Lower leg skin (tissue), 4 donors: ENCODE measurements at regions not wholly inside any gene's neighbourhood (a gene's known extent, or its start where the extent isn't known, plus 50 kb on each side); places are given as distances from the start of the nearest gene placed in this dataset.

Source experiments
- DNase-seq, 2 donors: peaks; one replicate each; pipeline ENCODE4 v3.0.0-alpha.2; 2019; ENCODE audit warnings: low spot score in 2 of 2
- H3K4me3 ChIP-seq: fragments of 200-600 bp; sonication (generic); 2 replicates; pipeline ENCODE4 v1.5.1; 2017; ENCODE audit warnings: mild to moderate bottlenecking, low read depth; ENCODE audit not compliant: poor library complexity, severe bottlenecking
- CTCF ChIP-seq, 3 donors: fragments of 450-650 bp; IDR thresholded peaks; one replicate each; pipeline ENCODE4 v1.5.1; 2016; ENCODE audit warnings: antibody characterized with exemption in 3 of 3, mild to moderate bottlenecking in 3 of 3, moderate library complexity in 2 of 3
- POLR2A ChIP-seq, 2 donors: fragments of 450-650 bp; IDR thresholded peaks; one replicate each; pipeline ENCODE4 v1.6.1; 2016 to 2017; ENCODE audit warnings: antibody characterized with exemption in 2 of 2, mild to moderate bottlenecking in 1 of 2, moderate library complexity in 1 of 2
- WGBS, 2 donors: methylation state at CpG; one replicate each; pipeline ENCODE4 v1.1.5; 2018; 5-methylcytosine and 5-hydroxymethylcytosine counted together
- intact Hi-C: fragments of 100-400 bp; cut with DNase I; formaldehyde crosslinking; loops from one replicate; pipeline ENCODE4 v1.15.0; 2023; ENCODE audit warnings: low total_unique reads

- DNase-seq = no peak
- intact Hi-C loops = no loop called here
- TF ChIP-seq CTCF (IDR thresholded peaks at IDR 0.05) (no peak), POLR2A (IDR thresholded peaks at IDR 0.05) (no peak)
- no peak overlapping the region for H3K4me3 ChIP-seq
- WGBS, 2 donors = 45 to 47% methylated on average over 3 of the region's 3 CpGs
Measured at GRCh38 chr6:22149096-22149495, 147.7 kb downstream of the PRL start.

DNA sequence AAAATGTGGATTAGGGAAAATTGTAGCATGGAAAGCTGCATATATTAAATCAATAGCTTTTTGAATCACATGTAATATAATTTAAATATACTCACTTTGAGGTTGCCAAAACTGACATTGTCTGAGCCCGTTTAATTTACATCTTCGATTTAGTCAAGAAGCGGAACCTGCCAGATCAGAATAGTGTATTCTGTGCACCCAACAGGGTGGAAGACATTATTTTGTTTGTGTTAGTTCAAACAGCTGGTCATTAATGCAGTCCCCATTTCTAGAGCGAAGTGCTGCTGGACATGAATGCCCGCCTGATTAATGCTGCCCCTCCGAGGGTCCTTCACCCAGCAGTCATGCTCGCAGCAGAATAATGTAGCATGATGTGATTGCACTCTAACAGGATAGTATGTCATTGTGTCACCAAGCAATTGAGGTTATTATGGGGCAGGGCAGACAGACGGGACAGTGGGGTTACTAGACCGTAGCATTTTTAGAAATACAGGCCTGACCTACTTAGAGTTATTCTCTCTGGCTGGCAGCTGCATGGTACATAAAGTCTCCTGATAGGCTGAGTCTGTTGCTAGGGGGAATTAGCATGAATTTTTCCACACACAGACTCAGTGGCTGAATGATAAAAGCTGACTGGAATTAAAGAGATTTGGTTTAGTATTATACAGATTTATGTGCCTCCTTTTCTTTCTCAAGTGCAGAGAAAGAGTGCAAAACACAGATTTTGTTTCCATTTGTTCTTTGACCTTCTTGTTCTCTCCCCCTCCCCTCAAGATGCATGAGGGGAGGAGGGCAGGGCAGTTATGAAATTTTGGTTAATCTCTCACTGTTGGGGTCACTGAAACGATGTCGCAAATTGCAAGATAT is 147.1 kb downstream of the PRL start:
- 57 to 66% methylated on average over 11 of the region's 11 CpGs for WGBS, 2 donors
- no peak overlapping the region for H3K4me3 ChIP-seq
- intact Hi-C loops = no loop called here
- DNase-seq = no peak
- TF ChIP-seq CTCF (IDR thresholded peaks at IDR 0.05) = no peak
- TF ChIP-seq POLR2A (IDR thresholded peaks at IDR 0.05) = no peak

GRCh38 chr6:22150368-22151035 is 146.3 kb downstream of the PRL start:
- no peak for TF ChIP-seq POLR2A (IDR thresholded peaks at IDR 0.05)
- intact Hi-C loops = no loop called here
- H3K4me3 ChIP-seq = no peak overlapping the region
- DNase-seq = no peak

DNA sequence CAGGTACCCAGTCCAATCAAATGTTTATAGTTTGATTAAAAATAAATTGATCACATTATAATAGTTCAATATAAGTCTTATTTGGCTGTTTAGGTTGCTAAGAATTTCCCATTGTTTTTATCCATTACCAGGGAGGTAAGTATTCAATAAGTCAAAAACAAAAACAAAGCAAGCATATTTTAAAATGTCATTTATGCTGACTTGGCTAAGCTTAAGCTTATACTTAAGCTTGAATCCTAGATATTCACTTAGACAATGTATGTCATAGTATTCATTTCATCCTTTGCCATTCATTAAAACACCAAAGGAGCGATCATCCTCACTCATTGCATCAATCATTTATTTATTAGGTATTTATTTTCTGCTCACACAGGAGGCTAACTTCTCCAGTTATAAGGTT is 144.9 kb downstream of the PRL start:
- H3K4me3 ChIP-seq = no peak overlapping the region
- intact Hi-C loops = no loop called here
- no peak for DNase-seq
- 96 to 100% methylated on average over 1 of the region's 1 CpG for WGBS, 2 donors
- TF ChIP-seq CTCF (IDR thresholded peaks at IDR 0.05) = no peak
- no peak for TF ChIP-seq POLR2A (IDR thresholded peaks at IDR 0.05)

- no peak for TF ChIP-seq CTCF (IDR thresholded peaks at IDR 0.05)
- no peak for TF ChIP-seq POLR2A (IDR thresholded peaks at IDR 0.05)
- no peak for DNase-seq
- intact Hi-C loops = no loop called here
- H3K4me3 ChIP-seq = no peak overlapping the region
Measured at GRCh38 chr6:22152841-22153240, 144.0 kb downstream of the PRL start.

- no peak for DNase-seq
- intact Hi-C loops = no loop called here
- TF ChIP-seq CTCF (IDR thresholded peaks at IDR 0.05) = no peak
- WGBS, 2 donors = 78 to 83% methylated on average over 6 of the region's 6 CpGs
- no peak overlapping the region for H3K4me3 ChIP-seq
Measured at GRCh38 chr6:22153384-22154158, 143.3 kb downstream of the PRL start.
